AG04449 (cell line): ENCODE measurements at regions not wholly inside any gene's neighbourhood (a gene's known extent, or its start where the extent isn't known, plus 50 kb on each side); places are given as distances from the start of the nearest gene placed in this dataset.
"Not testable (repeated sequence)": the region's sequence is repeated elsewhere in the genome, so short reads cannot be mapped to it uniquely, and the experiment has no call there.

Experiments used
- CTCF ChIA-PET: fragments of 350-600 bp; formaldehyde crosslinking; extraction: SDS; loops from one replicate; lab custom pipeline; 2021; ENCODE audit warnings: antibody characterized with exemption; lab: Yijun Ruan, JAX
- POLR2A ChIA-PET: fragments of 400-600, 350-600 bp; formaldehyde crosslinking; extraction: SDS; loops from one replicate; lab custom pipeline; 2020; ENCODE audit warnings: antibody characterized with exemption, inconsistent platforms; lab: Yijun Ruan, JAX
- DNase-seq: peaks from one replicate; pipeline ENCODE4 v3.0.0-alpha.2; 2010; ENCODE audit warnings: low read depth, low spot score
- H3K4me3 ChIP-seq: 2 replicates; pipeline ENCODE4 v1.5.1; 2011; ENCODE audit warnings: low read depth, mild to moderate bottlenecking, control low read depth, low read length
- TF ChIP-seq, protein P1 (sequence below): IDR thresholded peaks from one replicate; pipeline ENCODE4 v1.5.1; 2011; ENCODE audit warnings: mild to moderate bottlenecking, moderate library complexity, low read length, control low read depth, inconsistent platforms; ENCODE audit not compliant: insufficient read depth; ENCODE audit errors: missing control alignments

DNA sequence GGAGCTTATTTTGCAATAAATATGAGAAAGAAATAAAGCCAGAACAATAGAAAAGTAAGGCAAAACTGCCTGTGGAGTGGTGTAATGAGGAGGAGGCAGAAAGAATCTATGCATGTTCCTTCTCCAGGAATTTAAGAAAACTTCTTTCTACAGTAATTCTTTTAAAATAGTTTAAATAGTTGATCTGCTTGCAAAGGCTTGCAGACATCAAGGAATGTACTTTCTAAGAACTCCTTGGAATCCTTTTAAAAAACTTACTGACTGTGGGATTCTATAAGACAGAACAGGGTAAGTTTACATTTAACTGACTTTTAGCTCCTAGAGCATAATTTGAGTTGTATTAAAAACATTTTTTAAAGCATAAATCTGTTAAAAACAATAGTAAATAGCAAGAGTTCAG, 63.2 kb upstream of the ALB start:
- ChIA-PET POLR2A (no interaction called here), CTCF (interaction anchor here (0.7 to 3.0 kb wide), 11 partner anchors 9 to 794 kb away, joined by 3 to 20 read pairs (median 3); no protein-coding TSS in a partner anchor)
- H3K4me3 ChIP-seq: no peak overlapping the region
- peak; percentile 4 for DNase-seq
- TF ChIP-seq, protein P1, sequence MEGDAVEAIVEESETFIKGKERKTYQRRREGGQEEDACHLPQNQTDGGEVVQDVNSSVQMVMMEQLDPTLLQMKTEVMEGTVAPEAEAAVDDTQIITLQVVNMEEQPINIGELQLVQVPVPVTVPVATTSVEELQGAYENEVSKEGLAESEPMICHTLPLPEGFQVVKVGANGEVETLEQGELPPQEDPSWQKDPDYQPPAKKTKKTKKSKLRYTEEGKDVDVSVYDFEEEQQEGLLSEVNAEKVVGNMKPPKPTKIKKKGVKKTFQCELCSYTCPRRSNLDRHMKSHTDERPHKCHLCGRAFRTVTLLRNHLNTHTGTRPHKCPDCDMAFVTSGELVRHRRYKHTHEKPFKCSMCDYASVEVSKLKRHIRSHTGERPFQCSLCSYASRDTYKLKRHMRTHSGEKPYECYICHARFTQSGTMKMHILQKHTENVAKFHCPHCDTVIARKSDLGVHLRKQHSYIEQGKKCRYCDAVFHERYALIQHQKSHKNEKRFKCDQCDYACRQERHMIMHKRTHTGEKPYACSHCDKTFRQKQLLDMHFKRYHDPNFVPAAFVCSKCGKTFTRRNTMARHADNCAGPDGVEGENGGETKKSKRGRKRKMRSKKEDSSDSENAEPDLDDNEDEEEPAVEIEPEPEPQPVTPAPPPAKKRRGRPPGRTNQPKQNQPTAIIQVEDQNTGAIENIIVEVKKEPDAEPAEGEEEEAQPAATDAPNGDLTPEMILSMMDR: no peak

DNA sequence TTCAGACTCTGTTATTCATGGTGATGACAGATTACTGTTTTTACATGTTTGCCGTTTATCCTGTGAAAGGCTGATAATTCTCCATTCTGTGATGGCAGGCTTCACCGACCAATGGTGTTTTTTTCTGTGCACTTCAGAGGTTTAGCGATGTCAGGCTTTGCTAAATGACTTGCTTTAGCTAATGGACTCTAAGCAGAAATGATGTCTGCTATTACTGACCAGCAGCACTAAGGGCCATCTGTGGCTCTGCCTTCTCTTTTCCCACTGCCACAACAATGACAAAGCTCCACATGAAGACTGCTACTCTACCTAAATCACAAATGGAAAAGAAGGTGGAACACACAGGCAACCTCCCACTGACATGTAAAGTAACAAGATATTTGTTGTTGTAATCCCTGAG, 68.4 kb upstream of the ALB start:
- no peak overlapping the region for H3K4me3 ChIP-seq
- ChIA-PET CTCF (no interaction called here), POLR2A (no interaction called here)
- TF ChIP-seq, protein P1: no peak
- no peak for DNase-seq

DNA sequence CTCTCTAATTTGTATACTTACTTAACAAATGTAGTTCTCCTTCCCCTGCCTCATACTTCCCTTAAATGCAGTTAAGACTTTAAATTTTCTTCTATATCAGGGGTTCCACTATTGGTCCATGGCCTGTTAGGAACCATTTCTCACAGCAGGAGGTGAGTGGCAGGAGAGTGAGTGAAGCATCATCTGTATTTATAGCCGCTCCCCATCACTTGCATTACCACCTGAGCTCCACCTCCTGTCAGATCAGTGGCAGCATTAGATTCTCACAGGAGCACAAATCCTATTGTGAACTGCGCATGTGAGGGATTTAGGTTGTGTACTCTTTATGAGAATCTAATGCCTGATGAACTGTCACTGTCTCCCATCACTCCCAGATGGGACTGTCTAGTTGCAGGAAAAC, 72.1 kb upstream of the ALB start:
- CTCF ChIA-PET: interaction anchor here (2.4 kb wide), 1 partner anchor 10 kb away, joined by 10 read pairs; no protein-coding TSS in a partner anchor
- POLR2A ChIA-PET, DNase-seq, H3K4me3 ChIP-seq: not testable (repeated sequence)

DNA sequence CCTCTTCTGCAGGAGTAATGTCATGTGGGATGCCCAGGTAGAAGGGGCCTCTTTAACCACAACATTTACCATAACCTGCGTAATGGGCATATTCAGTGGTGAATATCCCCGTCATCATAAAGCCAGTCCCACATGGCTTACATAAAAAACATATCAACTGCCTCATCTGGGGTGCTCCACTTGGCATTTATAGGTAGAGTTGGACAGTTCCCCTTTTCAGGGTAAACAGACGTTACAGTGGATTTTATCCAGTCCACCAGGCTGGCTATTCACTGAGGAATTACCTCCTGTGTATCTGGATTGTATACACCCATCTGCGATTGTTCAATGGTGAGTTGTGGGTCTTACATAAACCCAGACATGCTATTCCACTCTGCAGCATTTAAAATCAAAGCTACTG, 70.7 kb upstream of the ANKRD17 start:
- POLR2A ChIA-PET: no interaction called here

DNA sequence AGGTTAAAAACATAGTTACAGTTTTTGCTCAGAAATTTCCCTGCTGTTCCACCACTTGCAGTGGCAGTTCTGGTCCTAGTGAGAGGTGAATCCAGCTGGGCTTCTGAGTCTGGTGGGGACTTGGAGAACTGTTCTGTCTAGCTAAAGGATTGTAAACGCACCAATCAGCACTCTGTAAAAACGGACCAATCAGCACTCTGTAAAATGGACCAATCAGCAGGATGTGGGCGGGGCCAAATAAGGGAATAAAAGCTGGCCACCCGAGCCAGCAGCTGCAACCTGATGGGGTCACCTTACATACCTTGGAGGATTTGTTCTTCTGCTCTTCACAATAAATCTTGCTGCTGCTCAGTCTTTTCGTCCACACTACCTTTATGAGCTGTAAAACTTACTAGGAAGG, 67.2 kb upstream of the ANKRD17 start:
- DNase-seq, POLR2A ChIA-PET, H3K4me3 ChIP-seq: not testable (repeated sequence)
- CTCF ChIA-PET: interaction anchor here (1.0 to 1.1 kb wide), 2 partner anchors 11 to 14 kb away, joined by 4 to 6 read pairs; no protein-coding TSS in a partner anchor

More for the DNA sequence above, 70.7 kb upstream of the ANKRD17 start:
- CTCF ChIA-PET: interaction anchor here (1.0 to 1.7 kb wide), 2 partner anchors 12 to 15 kb away, joined by 3 to 6 read pairs; no protein-coding TSS in a partner anchor
- TF ChIP-seq, protein P1: no peak
- no peak for DNase-seq
- H3K4me3 ChIP-seq: no peak overlapping the region

DNA sequence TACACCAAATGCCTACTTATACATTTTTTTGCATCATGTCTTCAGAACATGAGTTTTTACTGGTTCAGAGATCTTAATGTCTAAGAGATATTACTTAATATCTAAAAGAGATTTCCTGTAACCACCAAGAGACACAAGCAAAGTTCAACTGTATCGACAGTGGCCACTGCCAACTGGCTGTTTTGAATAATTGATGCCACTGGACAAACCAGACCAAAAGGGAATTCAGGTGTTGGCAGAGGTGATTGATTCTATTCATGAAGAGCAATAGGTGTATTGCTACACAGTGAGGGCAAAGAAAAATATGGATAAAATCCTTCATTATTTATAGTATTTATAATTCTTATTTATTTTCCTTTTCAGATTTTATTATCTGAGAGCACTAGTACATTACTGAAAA, 58.5 kb upstream of the ANKRD17 start:
- ChIA-PET CTCF (no interaction called here), POLR2A (no interaction called here)
- DNase-seq: no peak
- no peak overlapping the region for H3K4me3 ChIP-seq
- TF ChIP-seq, protein P1: no peak

DNA sequence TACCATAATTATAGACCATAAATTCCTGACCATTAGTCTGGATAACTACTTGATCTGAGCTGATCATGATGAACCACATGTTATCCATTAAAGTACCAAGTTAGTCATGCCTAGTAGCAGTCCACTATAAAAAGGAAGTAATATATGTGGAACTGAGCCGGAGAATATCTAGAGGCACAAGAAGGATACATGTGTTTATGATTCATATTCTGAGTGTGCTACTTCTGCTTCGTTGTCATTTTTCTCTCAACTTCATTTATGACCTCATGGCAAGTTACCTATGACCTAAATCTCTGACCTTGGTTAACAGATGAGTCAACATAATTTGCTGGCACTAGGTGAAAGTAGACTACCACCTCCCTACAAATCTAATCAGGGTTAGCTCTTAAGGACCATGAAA, 56.5 kb upstream of the ANKRD17 start:
- no peak overlapping the region for H3K4me3 ChIP-seq
- no peak for DNase-seq
- POLR2A ChIA-PET: interaction anchor here (1.0 kb wide), 1 partner anchor 56 kb away, joined by 5 read pairs; no protein-coding TSS in a partner anchor
- TF ChIP-seq, protein P1: no peak
- CTCF ChIA-PET: interaction anchor here (0.7 to 7.3 kb wide), 7 partner anchors 10 to 820 kb away, joined by 3 to 82 read pairs (median 4); no protein-coding TSS in a partner anchor
